GM12864 (cell line): ENCODE measurements at regions not wholly inside any gene's neighbourhood (a gene's known extent, or its start where the extent isn't known, plus 50 kb on each side); places are given as distances from the start of the nearest gene placed in this dataset.

Experiments used
- DNase-seq: peaks from one replicate; pipeline ENCODE4 v3.0.0-alpha.2; 2011; ENCODE audit warnings: low read depth
- H3K4me3 ChIP-seq: 2 replicates; pipeline ENCODE4 v1.5.1; 2011; ENCODE audit warnings: mild to moderate bottlenecking, low read depth, low read length, control low read depth
- TF ChIP-seq, protein P1 (sequence below): IDR thresholded peaks from 2 replicates; pipeline ENCODE4 v1.5.1; 2011; ENCODE audit warnings: low read depth, mild to moderate bottlenecking, moderate library complexity, low read length, control low read depth, inconsistent platforms; ENCODE audit errors: missing control alignments

DNA sequence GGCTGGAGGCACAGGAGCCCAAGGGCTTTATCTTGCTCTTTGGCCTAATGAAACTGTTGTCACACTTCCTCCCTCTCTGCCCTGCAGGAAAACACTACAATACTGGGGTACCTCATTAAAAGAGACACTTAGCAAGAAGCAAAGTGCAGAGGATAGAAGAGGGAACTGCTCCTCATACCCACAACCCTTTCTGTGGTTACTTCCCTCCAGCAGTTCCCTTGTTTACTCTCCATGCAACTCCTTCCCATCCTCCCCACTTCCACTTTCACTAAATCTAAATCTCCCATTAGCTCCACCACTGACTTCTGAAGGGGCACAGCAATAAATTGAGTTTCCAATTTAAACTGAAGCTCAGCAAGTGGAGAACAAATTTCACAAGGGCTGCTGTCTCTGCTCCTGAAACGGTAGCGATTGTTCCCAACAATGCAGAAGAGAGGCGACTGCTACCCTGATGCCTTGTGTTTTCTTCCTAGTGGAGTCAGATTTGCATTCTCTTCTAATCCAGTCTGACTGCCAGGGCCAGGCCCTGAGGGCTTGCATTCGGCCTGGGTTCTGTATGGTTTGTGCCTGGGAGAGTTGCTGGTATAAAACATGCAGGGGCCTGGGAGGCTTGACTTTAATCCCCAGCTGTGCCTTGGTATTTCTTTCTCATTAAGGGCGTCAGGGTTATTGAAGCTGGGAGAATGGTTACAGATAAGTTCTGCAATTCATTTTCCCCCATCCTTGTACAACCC lies 454.7 kb downstream of the TFAP2B start:
- H3K4me3 ChIP-seq = no peak overlapping the region
- DNase-seq = no peak
- TF ChIP-seq, protein P1, sequence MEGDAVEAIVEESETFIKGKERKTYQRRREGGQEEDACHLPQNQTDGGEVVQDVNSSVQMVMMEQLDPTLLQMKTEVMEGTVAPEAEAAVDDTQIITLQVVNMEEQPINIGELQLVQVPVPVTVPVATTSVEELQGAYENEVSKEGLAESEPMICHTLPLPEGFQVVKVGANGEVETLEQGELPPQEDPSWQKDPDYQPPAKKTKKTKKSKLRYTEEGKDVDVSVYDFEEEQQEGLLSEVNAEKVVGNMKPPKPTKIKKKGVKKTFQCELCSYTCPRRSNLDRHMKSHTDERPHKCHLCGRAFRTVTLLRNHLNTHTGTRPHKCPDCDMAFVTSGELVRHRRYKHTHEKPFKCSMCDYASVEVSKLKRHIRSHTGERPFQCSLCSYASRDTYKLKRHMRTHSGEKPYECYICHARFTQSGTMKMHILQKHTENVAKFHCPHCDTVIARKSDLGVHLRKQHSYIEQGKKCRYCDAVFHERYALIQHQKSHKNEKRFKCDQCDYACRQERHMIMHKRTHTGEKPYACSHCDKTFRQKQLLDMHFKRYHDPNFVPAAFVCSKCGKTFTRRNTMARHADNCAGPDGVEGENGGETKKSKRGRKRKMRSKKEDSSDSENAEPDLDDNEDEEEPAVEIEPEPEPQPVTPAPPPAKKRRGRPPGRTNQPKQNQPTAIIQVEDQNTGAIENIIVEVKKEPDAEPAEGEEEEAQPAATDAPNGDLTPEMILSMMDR = no peak

DNA sequence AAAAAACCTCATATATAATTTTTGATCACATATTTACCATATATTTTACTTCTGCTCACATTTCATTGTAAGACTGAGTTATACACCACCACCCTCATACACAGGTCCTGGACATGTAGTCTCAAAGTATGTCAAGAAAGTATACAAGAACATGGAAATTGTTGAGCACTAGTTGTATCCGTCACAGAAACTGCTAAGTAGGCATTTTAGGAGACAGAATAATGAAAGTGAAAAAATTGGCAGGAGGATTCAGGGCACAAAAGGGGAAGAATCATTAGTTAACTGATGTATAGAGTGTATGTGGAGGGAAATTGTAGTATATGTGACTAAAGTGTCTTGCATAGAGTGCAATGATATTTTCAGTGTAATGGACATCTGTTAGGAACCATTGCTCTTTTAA lies 458.8 kb downstream of the TFAP2B start:
- DNase-seq = no peak
- H3K4me3 ChIP-seq = no peak overlapping the region

DNA sequence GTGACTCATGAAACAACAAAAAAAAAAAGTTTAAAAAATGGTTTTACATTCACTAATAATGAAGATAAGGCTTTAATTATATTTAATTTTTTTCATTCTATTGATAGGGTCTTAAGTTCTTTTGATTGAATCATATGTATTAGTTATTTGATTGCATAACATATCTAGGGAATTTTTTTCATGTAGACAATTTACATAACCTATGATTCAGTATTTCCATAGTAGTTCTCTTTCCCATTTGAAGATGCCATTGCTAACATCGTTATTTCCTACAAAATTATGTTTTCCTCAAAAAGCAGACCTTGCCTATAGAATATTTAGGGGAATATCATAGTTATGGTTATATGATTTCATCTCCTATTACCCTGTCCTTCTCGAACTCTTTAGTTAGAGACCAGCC lies 463.4 kb downstream of the TFAP2B start:
- TF ChIP-seq, protein P1 = no peak

More for the DNA sequence above, 458.8 kb downstream of the TFAP2B start:
- TF ChIP-seq, protein P1 = no peak

DNA sequence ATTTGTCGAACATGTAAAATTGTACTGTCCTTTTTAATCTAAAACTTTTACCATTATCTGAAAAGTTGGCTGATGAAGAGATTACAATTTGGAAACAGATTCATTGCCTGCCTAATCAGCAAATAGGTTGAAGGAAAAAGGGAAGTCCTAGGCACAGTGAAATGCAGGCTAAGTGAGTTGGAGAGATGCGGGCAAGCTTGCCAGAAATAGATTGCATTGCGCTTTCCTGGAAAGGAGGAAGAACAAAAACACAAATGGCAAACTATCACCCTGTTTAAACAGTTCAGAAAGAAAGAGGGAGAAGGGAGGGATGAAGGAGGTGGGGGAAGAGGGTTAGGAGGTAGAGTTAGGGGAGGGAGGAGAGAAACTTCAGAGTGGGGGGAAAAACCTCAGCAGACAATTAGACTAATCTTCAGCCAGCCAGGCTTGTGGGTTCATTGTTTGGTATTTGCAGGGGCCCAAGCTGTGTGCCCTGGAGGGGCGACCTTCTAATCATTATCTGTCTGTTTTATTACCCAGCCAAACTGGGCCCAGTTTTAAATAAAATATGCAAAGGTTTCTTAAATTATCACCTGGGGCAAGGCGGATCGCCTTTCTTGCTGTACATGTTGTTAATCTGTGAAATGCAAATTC lies 465.2 kb downstream of the TFAP2B start:
- TF ChIP-seq, protein P1 = no peak
- no peak for DNase-seq
- H3K4me3 ChIP-seq = no peak overlapping the region

More for the DNA sequence above, 463.4 kb downstream of the TFAP2B start:
- no peak overlapping the region for H3K4me3 ChIP-seq
- no peak for DNase-seq

DNA sequence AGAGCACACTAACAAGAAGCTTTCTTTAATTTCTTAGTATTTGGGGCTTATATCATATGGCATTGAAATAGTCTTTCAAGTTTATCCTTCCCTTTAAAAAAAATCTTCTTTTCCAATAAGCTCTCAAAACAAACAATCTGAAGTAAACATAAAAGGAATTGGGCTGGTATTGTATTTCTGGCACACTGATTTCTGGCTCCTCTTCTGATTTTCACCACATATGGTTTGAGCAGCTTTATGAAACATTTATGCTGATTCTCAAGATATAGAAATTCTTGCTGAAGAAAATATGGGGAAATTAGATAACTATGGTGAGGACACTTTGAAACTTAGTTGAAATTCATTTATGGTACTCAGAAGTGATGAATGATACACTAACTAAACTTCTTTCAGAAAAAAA lies 467.2 kb downstream of the TFAP2B start:
- no peak for DNase-seq
- TF ChIP-seq, protein P1 = no peak
- H3K4me3 ChIP-seq = no peak overlapping the region

DNA sequence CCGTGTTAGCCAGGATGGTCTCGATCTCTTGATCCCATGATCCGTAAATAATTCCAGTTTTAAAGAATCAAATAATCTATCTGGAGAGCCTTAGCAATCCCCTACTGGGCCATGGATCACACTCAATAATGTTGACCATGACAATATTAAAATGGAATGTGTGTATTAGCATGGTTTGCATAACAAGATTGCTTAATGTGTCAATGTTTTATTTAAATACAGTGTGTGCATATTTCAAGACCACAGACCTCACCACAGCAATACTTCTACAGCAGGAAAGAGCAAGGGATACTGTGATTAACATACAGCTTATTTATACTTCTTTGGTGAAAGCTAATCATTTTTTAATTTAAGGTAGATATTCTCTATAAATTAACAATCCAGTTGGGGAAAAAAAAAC lies 470.4 kb downstream of the TFAP2B start:
- no peak for DNase-seq
- no peak overlapping the region for H3K4me3 ChIP-seq
- TF ChIP-seq, protein P1 = no peak
